Bronchial epithelial cell (primary cell): ENCODE measurements at regions not wholly inside any gene's neighbourhood (a gene's known extent, or its start where the extent isn't known, plus 50 kb on each side); places are given as distances from the start of the nearest gene placed in this dataset.
A peak's percentile ranks its signal among the peaks of the same experiment; 100 is the strongest.
"Not testable (repeated sequence)": the region's sequence is repeated elsewhere in the genome, so short reads cannot be mapped to it uniquely, and the experiment has no call there.

Source experiments
- DNase-seq: peaks from one replicate; pipeline ENCODE4 v3.0.0-alpha.2; 2010; ENCODE audit warnings: low read depth
- FAIRE-seq: peaks from 2 replicates; lab custom pipeline; 2011; peaks lifted over from hg19 to GRCh38; lab: Jason Lieb, UNC
- H3K27me3 ChIP-seq: 2 replicates; pipeline ENCODE4 v1.5.1; 2011; ENCODE audit warnings: low read length; ENCODE audit not compliant: control insufficient read depth, insufficient read depth
- H3K36me3 ChIP-seq: 2 replicates; pipeline ENCODE4 v1.5.1; 2011; ENCODE audit warnings: low read length; ENCODE audit not compliant: control insufficient read depth, insufficient read depth
- H3K4me3 ChIP-seq: 2 replicates; pipeline ENCODE4 v1.5.1; 2011; ENCODE audit warnings: mild to moderate bottlenecking, low read depth, low read length, control low read depth
- CTCF ChIP-seq: IDR thresholded peaks from 2 replicates; pipeline ENCODE4 v1.5.1; 2011; ENCODE audit warnings: mild to moderate bottlenecking, moderate library complexity, low read length, control low read depth, inconsistent platforms; ENCODE audit not compliant: insufficient read depth, severe bottlenecking

GRCh38 chr2:52613064-52613463 lies 1154.5 kb upstream of the CHAC2 start:
- Histone ChIP-seq H3K4me3 (no peak overlapping the region), H3K36me3 (no peaks in the 10 kb centered on the region), H3K27me3 (no peaks in the 10 kb centered on the region)
- peak; percentile 3 for TF ChIP-seq CTCF
- DNase-seq (peak; percentile 1), FAIRE-seq (no peak)

DNA sequence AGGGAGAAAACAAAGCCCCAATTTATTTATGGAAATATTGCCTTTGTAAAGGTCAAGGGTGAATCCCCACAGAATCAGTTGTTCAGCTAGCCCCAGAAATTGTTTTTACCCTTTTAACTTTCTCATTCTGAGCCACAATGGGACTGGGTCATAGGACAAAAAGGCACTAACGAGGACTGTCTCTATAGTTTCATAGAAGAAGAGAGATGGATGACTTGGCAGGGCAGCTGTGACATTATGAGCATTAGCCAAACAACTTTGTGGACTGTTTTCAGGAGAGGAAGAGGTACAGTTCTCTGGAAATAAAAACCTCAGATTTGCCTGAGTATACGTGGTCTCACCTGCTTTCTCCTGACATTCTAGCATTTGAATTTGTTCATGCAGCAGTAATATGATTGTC lies 1155.8 kb upstream of the CHAC2 start:
- H3K4me3 ChIP-seq = no peak overlapping the region
- FAIRE-seq = no peak
- no peaks in the 10 kb centered on the region for H3K36me3 ChIP-seq
- no peak for DNase-seq
- no peaks in the 10 kb centered on the region for H3K27me3 ChIP-seq
- no peak for TF ChIP-seq CTCF

- H3K27me3 ChIP-seq = no peaks in the 10 kb centered on the region
- FAIRE-seq (no peak), DNase-seq (no peak)
- no peak overlapping the region for H3K4me3 ChIP-seq
- no peak for TF ChIP-seq CTCF
- no peaks in the 10 kb centered on the region for H3K36me3 ChIP-seq
Observed at GRCh38 chr2:52608030-52608429, 1159.6 kb upstream of the CHAC2 start.

DNA sequence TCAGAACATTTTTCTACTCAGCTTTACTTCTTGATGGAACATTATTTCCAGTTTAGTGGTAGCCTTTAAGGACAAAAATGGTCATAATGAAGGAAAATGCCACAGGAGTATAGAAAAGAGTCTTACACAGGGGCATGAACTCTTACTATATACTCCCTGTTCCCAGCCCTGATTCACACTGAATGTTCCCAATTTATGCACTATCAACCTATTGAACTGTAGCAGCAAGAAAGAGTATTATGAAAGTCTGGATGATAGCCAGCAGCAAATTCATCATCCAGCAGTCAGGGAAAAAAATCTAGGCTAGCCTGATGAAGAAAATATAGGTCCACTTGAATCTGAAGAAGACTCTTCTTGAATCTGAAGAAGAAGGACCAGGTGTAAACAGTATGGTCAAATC lies 1170.3 kb upstream of the CHAC2 start:
- no peak for FAIRE-seq

GRCh38 chr2:52594026-52594425 lies 1173.6 kb upstream of the CHAC2 start:
- no peak for TF ChIP-seq CTCF
- DNase-seq (no peak), FAIRE-seq (no peak)
- H3K36me3 ChIP-seq = no peaks in the 10 kb centered on the region
- no peaks in the 10 kb centered on the region for H3K27me3 ChIP-seq
- no peak overlapping the region for H3K4me3 ChIP-seq

More for the DNA sequence above, 1170.3 kb upstream of the CHAC2 start:
- no peaks in the 10 kb centered on the region for H3K36me3 ChIP-seq
- TF ChIP-seq CTCF = no peak
- no peak overlapping the region for H3K4me3 ChIP-seq
- DNase-seq = peak; percentile 8
- no peaks in the 10 kb centered on the region for H3K27me3 ChIP-seq

DNA sequence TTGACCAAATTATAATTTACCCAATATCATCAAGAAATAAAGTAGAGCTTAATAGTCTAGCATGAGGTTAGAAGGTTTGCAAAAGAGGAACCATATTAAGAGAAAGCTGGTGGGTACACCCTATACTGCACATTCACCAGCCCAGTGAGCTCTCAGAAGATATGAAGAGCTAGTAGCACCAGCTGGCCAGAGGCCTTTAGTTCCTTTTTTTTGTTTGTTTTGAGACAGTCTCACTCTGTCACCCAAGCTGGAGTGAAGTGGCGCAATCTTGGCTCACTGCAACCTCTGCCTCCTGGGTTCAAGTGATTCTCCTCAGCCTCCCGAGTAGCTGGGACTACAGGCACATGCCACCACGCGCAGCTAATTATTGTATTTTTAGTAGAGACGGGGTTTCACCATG lies 1183.5 kb upstream of the CHAC2 start:
- not testable (repeated sequence) for DNase-seq, H3K27me3 ChIP-seq, H3K4me3 ChIP-seq, H3K36me3 ChIP-seq, FAIRE-seq
